HepG2 (cell line): ENCODE measurements at regions not wholly inside any gene's neighbourhood (a gene's known extent, or its start where the extent isn't known, plus 50 kb on each side); places are given as distances from the start of the nearest gene placed in this dataset.

Experiments used
- ARID2 ChIP-seq: sonication (generic); formaldehyde crosslinking; IDR thresholded peaks from 2 replicates; pipeline ENCODE4 v1.8.1; 2022; ENCODE audit warnings: mild to moderate bottlenecking, missing genetic modification reagents, borderline replicate concordance
- FOXK2 ChIP-seq: fragments of 450-650 bp; IDR thresholded peaks from 2 replicates; pipeline ENCODE4 v1.6.1; 2016
- GABPB1 ChIP-seq: IDR thresholded peaks from 2 replicates; pipeline ENCODE4 v1.6.1; 2016; ENCODE audit warnings: mild to moderate bottlenecking, missing genetic modification reagents, moderate library complexity, missing compliant biosample characterization
- HIVEP1 ChIP-seq: sonication (generic); formaldehyde crosslinking; IDR thresholded peaks from 2 replicates; pipeline ENCODE4 v1.4.0; 2020; ENCODE audit warnings: mild to moderate bottlenecking, missing genetic modification reagents
- HOXA7 ChIP-seq: sonication (generic); formaldehyde crosslinking; IDR thresholded peaks from 2 replicates; pipeline ENCODE4 v1.8.1; 2022; ENCODE audit warnings: mild to moderate bottlenecking, missing genetic modification reagents, moderate library complexity
- HOXD1 ChIP-seq: sonication (generic); formaldehyde crosslinking; IDR thresholded peaks from 2 replicates; pipeline ENCODE4 v1.5.0; 2020; ENCODE audit warnings: missing genetic modification reagents
- NCOA1 ChIP-seq: sonication (generic); formaldehyde crosslinking; IDR thresholded peaks from 2 replicates; pipeline ENCODE4 v1.9.0; 2021; ENCODE audit warnings: missing genetic modification reagents
- REPIN1 ChIP-seq: sonication (generic); formaldehyde crosslinking; IDR thresholded peaks from 2 replicates; pipeline ENCODE4 v1.8.0; 2022; ENCODE audit warnings: missing genetic modification reagents, low read depth, mild to moderate bottlenecking, borderline replicate concordance
- RNF2 ChIP-seq: fragments of 450-650 bp; conservative IDR thresholded peaks from 2 replicates; pipeline ENCODE4 v1.6.1; 2016; ENCODE audit warnings: low read depth
- RORA ChIP-seq: sonication (generic); formaldehyde crosslinking; IDR thresholded peaks from 2 replicates; pipeline ENCODE4 v1.5.0; 2020; ENCODE audit warnings: mild to moderate bottlenecking, missing genetic modification reagents, moderate library complexity
- SCMH1 ChIP-seq: sonication (generic); formaldehyde crosslinking; IDR thresholded peaks from 2 replicates; pipeline ENCODE4 v1.9.0; 2021; ENCODE audit warnings: missing genetic modification reagents, mild to moderate bottlenecking, borderline replicate concordance
- SP1 ChIP-seq, 2 experiments: fragments of 450-650 bp in 1 of 2; sonication (generic) in 1 of 2; formaldehyde crosslinking in 1 of 2; IDR thresholded peaks; 2 replicates each; pipeline versions ENCODE4 v1.4.0 to v1.6.1; 2016 to 2020; ENCODE audit warnings: missing genetic modification reagents in 1 of 2
- STAG1 ChIP-seq: sonication (generic); formaldehyde crosslinking; IDR thresholded peaks from 2 replicates; pipeline ENCODE4 v1.4.0; 2020; ENCODE audit warnings: missing genetic modification reagents
- ZBTB38 ChIP-seq: sonication (generic); formaldehyde crosslinking; IDR thresholded peaks from 2 replicates; pipeline ENCODE4 v1.5.1; 2020; ENCODE audit warnings: mild to moderate bottlenecking, missing genetic modification reagents
- ZNF225 ChIP-seq: sonication (generic); formaldehyde crosslinking; IDR thresholded peaks from 2 replicates; pipeline ENCODE4 v1.4.0; 2020; ENCODE audit warnings: mild to moderate bottlenecking, missing genetic modification reagents
- ZNF232 ChIP-seq: sonication (generic); formaldehyde crosslinking; IDR thresholded peaks from 2 replicates; pipeline ENCODE4 v1.4.0; 2020; ENCODE audit warnings: missing genetic modification reagents, borderline replicate concordance
- ZNF530 ChIP-seq: sonication (generic); formaldehyde crosslinking; IDR thresholded peaks from 2 replicates; pipeline ENCODE4 v1.5.0; 2020; ENCODE audit warnings: low read depth, mild to moderate bottlenecking, missing genetic modification reagents
- ZNF605 ChIP-seq: sonication (generic); formaldehyde crosslinking; IDR thresholded peaks from 2 replicates; pipeline ENCODE4 v1.8.0; 2022; ENCODE audit warnings: mild to moderate bottlenecking, missing genetic modification reagents
- ZNF709 ChIP-seq: sonication (generic); formaldehyde crosslinking; IDR thresholded peaks from 2 replicates; pipeline ENCODE4 v1.5.0; 2020; ENCODE audit warnings: mild to moderate bottlenecking, missing genetic modification reagents
- TF ChIP-seq, protein P1 (sequence below): sonication (generic); formaldehyde crosslinking; IDR thresholded peaks from 2 replicates; pipeline ENCODE4 v1.5.0; 2020; ENCODE audit warnings: mild to moderate bottlenecking, missing genetic modification reagents
- TF ChIP-seq, protein P2 (sequence below): sonication (generic); formaldehyde crosslinking; IDR thresholded peaks from 2 replicates; pipeline ENCODE4 v1.9.0; 2022; ENCODE audit warnings: missing genetic modification reagents, mild to moderate bottlenecking, borderline replicate concordance
- TF ChIP-seq, protein P3 (sequence below): sonication (generic); formaldehyde crosslinking; IDR thresholded peaks from 2 replicates; pipeline ENCODE4 v1.4.0; 2020; ENCODE audit warnings: missing genetic modification reagents
- TF ChIP-seq, protein P4 (sequence below): sonication (generic); formaldehyde crosslinking; IDR thresholded peaks from 2 replicates; pipeline ENCODE4 v1.5.0; 2020; ENCODE audit warnings: missing genetic modification reagents
- TF ChIP-seq, protein P5 (sequence below): sonication (generic); formaldehyde crosslinking; IDR thresholded peaks from 2 replicates; pipeline ENCODE4 v1.5.0; 2020; ENCODE audit warnings: mild to moderate bottlenecking, missing genetic modification reagents, moderate library complexity

DNA sequence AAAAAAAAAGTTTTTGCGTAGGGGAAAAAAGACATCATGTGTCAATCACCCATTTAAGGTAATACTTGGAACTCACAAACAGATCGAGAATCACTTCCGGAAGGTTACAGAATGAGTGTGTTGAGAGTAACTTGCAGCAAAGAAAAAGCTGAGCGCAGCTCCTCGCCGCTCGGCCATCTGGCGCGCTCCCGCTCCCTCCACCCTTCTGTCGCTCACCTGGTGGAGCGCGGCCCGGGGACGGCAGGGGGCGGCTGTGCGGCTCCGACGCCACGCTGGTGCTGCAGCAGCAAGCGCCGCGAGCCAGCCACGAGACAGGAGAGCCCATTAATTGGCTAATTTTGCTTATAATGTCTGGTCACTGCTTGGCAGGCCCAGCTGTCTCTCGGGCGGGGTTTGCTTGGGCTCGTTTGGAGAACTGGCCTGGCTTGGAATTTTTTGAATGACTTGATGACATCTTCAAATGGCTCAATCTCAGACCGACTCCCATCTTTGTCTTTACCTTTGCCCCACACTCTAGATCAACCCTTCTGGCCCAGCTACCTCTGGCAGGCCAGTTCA is 601.8 kb downstream of the CCDC171 start (continued):
- no peak for TF ChIP-seq ZNF232
- no peak for TF ChIP-seq HIVEP1 (CRISPR knock-in tag)
- no peak for TF ChIP-seq ZBTB38 (CRISPR knock-in tag)
- TF ChIP-seq, protein P1, sequence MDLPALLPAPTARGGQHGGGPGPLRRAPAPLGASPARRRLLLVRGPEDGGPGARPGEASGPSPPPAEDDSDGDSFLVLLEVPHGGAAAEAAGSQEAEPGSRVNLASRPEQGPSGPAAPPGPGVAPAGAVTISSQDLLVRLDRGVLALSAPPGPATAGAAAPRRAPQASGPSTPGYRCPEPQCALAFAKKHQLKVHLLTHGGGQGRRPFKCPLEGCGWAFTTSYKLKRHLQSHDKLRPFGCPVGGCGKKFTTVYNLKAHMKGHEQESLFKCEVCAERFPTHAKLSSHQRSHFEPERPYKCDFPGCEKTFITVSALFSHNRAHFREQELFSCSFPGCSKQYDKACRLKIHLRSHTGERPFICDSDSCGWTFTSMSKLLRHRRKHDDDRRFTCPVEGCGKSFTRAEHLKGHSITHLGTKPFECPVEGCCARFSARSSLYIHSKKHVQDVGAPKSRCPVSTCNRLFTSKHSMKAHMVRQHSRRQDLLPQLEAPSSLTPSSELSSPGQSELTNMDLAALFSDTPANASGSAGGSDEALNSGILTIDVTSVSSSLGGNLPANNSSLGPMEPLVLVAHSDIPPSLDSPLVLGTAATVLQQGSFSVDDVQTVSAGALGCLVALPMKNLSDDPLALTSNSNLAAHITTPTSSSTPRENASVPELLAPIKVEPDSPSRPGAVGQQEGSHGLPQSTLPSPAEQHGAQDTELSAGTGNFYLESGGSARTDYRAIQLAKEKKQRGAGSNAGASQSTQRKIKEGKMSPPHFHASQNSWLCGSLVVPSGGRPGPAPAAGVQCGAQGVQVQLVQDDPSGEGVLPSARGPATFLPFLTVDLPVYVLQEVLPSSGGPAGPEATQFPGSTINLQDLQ (CRISPR knock-in tag), result no peak
- TF ChIP-seq ZNF709 (CRISPR knock-in tag), result no peak
- TF ChIP-seq HOXD1 (CRISPR knock-in tag), result no peak
- TF ChIP-seq ZNF605 (CRISPR knock-in tag), result no peak
- TF ChIP-seq, protein P2, sequence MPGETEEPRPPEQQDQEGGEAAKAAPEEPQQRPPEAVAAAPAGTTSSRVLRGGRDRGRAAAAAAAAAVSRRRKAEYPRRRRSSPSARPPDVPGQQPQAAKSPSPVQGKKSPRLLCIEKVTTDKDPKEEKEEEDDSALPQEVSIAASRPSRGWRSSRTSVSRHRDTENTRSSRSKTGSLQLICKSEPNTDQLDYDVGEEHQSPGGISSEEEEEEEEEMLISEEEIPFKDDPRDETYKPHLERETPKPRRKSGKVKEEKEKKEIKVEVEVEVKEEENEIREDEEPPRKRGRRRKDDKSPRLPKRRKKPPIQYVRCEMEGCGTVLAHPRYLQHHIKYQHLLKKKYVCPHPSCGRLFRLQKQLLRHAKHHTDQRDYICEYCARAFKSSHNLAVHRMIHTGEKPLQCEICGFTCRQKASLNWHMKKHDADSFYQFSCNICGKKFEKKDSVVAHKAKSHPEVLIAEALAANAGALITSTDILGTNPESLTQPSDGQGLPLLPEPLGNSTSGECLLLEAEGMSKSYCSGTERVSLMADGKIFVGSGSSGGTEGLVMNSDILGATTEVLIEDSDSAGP (CRISPR knock-in tag), result peak; percentile 18; the same call in 1 of the 2 replicates
- TF ChIP-seq, protein P3, sequence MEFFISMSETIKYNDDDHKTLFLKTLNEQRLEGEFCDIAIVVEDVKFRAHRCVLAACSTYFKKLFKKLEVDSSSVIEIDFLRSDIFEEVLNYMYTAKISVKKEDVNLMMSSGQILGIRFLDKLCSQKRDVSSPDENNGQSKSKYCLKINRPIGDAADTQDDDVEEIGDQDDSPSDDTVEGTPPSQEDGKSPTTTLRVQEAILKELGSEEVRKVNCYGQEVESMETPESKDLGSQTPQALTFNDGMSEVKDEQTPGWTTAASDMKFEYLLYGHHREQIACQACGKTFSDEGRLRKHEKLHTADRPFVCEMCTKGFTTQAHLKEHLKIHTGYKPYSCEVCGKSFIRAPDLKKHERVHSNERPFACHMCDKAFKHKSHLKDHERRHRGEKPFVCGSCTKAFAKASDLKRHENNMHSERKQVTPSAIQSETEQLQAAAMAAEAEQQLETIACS (CRISPR knock-in tag), result peak; percentile 75
- TF ChIP-seq RORA, result no peak
- no peak for TF ChIP-seq HOXA7 (CRISPR knock-in tag)
- TF ChIP-seq RNF2, result no peak
- TF ChIP-seq ZNF530 (CRISPR knock-in tag), result no peak
- TF ChIP-seq, protein P4, sequence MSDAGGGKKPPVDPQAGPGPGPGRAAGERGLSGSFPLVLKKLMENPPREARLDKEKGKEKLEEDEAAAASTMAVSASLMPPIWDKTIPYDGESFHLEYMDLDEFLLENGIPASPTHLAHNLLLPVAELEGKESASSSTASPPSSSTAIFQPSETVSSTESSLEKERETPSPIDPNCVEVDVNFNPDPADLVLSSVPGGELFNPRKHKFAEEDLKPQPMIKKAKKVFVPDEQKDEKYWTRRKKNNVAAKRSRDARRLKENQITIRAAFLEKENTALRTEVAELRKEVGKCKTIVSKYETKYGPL (CRISPR knock-in tag), result no peak
- no peak for TF ChIP-seq FOXK2
- TF ChIP-seq, protein P5, sequence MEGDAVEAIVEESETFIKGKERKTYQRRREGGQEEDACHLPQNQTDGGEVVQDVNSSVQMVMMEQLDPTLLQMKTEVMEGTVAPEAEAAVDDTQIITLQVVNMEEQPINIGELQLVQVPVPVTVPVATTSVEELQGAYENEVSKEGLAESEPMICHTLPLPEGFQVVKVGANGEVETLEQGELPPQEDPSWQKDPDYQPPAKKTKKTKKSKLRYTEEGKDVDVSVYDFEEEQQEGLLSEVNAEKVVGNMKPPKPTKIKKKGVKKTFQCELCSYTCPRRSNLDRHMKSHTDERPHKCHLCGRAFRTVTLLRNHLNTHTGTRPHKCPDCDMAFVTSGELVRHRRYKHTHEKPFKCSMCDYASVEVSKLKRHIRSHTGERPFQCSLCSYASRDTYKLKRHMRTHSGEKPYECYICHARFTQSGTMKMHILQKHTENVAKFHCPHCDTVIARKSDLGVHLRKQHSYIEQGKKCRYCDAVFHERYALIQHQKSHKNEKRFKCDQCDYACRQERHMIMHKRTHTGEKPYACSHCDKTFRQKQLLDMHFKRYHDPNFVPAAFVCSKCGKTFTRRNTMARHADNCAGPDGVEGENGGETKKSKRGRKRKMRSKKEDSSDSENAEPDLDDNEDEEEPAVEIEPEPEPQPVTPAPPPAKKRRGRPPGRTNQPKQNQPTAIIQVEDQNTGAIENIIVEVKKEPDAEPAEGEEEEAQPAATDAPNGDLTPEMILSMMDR, result peak; percentile 70
- TF ChIP-seq REPIN1 (CRISPR knock-in tag), result no peak
- TF ChIP-seq NCOA1 (CRISPR knock-in tag), result no peak
- no peak for TF ChIP-seq SCMH1 (CRISPR knock-in tag)
- TF ChIP-seq SP1 (IDR thresholded peaks at IDR 0.05), result no peak
- TF ChIP-seq SP1 (CRISPR knock-in tag; IDR thresholded peaks at IDR 0.05), result no peak
- no peak for TF ChIP-seq ARID2 (CRISPR knock-in tag)
- TF ChIP-seq ZNF225 (CRISPR knock-in tag), result no peak
- TF ChIP-seq GABPB1, result peak; percentile 36; the same call in 1 of the 2 replicates
- TF ChIP-seq STAG1 (CRISPR knock-in tag), result peak; percentile 41
